ENCODE measurements at regions not wholly inside any gene's neighbourhood (a gene's known extent, or its start where the extent isn't known, plus 50 kb on each side); places are given as distances from the start of the nearest gene placed in this dataset.

DNA sequence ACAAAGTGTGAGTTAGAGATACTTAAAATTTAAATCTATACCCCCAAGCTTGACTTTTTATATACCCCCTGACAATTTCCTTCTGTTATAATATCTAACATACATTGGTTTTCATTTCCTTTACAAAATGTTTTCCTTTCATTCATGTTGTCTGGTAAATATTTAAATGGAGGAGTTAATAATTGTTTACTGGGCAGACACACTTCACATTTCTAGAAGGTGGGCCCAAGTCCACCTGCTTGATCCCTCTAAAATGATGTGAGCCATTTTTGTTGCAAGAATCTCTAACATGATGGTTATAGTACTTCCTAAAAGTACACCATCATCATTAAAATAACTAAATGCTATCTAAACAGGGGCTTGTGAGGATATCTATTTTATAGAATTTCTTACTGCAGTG, 155.9 kb downstream of the FAM174A start:
- TF ChIP-seq, protein P1, sequence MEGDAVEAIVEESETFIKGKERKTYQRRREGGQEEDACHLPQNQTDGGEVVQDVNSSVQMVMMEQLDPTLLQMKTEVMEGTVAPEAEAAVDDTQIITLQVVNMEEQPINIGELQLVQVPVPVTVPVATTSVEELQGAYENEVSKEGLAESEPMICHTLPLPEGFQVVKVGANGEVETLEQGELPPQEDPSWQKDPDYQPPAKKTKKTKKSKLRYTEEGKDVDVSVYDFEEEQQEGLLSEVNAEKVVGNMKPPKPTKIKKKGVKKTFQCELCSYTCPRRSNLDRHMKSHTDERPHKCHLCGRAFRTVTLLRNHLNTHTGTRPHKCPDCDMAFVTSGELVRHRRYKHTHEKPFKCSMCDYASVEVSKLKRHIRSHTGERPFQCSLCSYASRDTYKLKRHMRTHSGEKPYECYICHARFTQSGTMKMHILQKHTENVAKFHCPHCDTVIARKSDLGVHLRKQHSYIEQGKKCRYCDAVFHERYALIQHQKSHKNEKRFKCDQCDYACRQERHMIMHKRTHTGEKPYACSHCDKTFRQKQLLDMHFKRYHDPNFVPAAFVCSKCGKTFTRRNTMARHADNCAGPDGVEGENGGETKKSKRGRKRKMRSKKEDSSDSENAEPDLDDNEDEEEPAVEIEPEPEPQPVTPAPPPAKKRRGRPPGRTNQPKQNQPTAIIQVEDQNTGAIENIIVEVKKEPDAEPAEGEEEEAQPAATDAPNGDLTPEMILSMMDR (IDR thresholded peaks at IDR 0.05), result no peak
- no peak for TF ChIP-seq POLR2AphosphoS5 (IDR thresholded peaks at IDR 0.05)
